HG02798 (cell line): ENCODE measurements at regions not wholly inside any gene's neighbourhood (a gene's known extent, or its start where the extent isn't known, plus 50 kb on each side); places are given as distances from the start of the nearest gene placed in this dataset.
"Not testable (repeated sequence)": the region's sequence is repeated elsewhere in the genome, so short reads cannot be mapped to it uniquely, and the experiment has no call there.

Experiments
- ATAC-seq: cut with Tn5 transposase; IDR thresholded peaks from one replicate; pipeline ENCODE4 v1.9.1; 2021; ENCODE audit warnings: mild to moderate bottlenecking; ENCODE audit not compliant: unreplicated experiment, poor library complexity

GRCh38 chr12:19659086-19659485 is 219.8 kb downstream of the AEBP2 start:
- ATAC-seq = no peak

DNA sequence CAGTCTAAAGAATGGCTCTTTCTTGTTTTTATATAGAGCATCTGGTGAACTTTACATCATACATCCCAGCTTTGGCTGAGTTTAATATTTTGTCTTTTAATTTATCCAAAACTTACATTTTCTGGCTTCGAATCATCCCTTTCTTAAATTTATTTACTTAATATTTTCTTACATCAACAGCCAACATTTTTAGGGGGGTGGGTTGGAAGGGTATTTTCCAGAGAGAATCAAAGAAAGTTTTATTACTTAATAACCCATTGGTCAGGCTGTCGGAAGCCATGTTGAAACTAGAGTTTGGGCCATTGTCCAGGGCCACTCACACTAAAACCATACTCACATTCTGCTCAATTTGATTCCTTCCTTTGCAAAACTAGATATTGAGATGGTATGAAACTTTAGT is 220.2 kb downstream of the AEBP2 start:
- no peak for ATAC-seq

DNA sequence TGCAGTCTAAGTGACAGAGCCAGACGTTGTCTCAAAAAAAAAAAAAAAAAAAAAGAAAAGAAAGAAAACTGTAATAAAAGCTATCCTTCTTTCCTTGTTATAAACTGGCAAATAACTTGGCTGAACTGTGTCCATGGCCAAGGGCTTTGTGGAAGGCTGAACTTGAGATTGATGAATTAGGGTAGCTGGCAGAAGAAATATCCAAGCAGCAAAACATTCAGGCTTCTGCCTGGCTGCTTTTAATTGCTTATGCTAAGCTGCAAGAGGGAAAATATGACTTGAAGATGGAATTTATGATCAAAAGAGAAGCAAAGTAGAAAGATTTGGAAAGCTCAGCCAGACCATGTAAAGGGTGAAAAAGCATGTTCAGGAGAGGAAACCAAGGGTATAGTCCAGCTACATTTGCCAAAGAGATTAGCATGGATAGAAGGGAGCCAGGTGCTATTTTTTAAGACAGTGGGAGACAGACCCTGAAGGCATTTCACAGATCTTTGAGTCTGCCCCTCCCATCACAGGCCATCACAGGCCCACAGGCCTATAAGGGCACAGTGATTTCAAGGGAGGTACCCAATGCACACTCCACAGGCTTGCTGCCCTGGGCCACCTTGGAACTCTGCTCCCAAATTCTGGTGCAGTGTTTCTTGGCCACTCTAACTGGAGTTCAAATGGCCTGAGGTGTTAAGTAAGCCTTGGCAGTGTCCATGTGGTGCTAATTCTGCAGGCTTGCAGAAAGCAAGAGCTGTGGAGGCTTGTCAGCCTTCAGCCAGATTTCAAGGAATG is 226.0 kb downstream of the AEBP2 start:
- ATAC-seq = no peak

GRCh38 chr12:19666070-19666469 is 226.8 kb downstream of the AEBP2 start:
- no peak for ATAC-seq

DNA sequence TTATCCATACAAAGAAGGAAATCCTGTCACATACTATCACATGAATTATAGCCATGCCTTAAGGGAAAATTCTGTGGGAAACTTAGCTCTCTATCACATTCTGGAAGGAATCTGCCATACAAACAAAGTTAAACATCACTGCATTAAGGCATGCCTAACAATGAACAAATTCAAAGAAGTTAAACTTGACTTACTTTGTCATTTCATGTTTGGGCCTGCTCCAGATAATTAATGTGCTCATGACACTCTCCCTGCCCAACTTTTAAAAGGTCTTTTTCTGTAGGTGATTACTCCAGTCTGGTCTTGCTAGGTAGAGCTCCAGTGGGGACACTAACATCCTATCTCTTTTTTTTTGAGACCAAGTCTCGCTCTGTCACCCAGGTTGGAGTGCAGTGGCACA is 230.5 kb downstream of the AEBP2 start:
- ATAC-seq = no peak

DNA sequence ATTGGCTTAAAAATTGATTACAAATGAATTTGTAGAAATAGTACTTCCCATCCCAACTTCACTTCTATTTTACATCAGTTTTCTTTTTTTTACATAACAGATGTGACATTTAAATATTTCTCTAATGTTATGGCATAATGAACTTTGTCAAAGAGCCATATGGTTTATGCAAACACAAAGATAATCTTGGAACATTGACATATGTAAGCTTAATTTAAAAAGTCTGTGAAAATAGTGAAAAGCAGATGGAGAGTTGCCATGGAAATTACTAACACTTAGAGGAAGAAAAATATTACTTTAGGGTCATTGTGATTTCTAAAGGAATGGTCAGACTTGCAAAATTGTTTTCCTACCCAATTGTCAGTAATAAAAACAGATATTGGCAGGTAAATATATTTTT is 232.4 kb downstream of the AEBP2 start:
- no peak for ATAC-seq

GRCh38 chr12:19674437-19674836 is 235.1 kb downstream of the AEBP2 start:
- no peak for ATAC-seq

- peak; percentile 69 for ATAC-seq
Measured at GRCh38 chr12:19675361-19675760, 236.1 kb downstream of the AEBP2 start.

- ATAC-seq = not testable (repeated sequence)
Measured at GRCh38 chr12:19678501-19678900, 239.2 kb downstream of the AEBP2 start.

GRCh38 chr12:19681007-19681406 is 241.7 kb downstream of the AEBP2 start:
- ATAC-seq = no peak

GRCh38 chr12:19683178-19683927 is 244.1 kb downstream of the AEBP2 start:
- no peak for ATAC-seq

DNA sequence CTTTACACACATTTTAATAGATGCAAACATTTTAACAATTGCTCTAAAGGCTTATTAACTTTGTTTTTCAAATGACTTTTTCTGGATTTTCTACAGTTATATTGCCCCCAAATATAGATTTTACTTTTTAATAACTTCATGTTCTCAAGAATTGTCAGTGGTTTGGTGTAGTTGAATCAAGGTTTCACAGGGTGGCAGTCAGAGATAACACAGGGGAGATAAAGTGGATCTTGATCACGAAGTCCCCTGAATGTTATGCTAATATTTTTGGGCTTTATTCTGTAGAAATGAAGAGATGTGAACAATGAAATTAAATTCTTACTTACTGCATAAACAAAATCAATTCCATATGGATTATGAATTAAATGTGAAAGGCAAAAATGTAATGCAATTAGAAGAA is 248.1 kb downstream of the AEBP2 start:
- no peak for ATAC-seq

DNA sequence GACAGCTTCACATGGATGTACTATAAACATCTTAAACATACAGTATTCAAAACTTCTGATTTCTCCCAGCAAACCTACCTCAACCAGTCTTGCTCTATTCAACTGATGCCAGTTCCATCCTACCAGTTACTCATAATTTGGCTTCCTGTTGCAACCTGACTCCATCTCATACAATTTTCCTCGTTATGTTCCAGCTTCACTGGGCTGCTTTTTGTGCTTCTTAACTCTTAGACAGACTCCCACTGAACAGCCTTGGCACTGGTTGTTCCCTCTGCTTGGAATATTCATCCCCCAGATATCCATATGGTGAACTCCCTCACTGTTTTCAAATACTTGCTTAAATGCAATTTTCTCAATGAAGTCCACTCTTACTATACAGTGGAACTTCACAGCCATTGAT is 249.2 kb downstream of the AEBP2 start:
- ATAC-seq = no peak

- ATAC-seq = no peak
Measured at GRCh38 chr12:19689226-19689625, 249.9 kb downstream of the AEBP2 start.

- no peak for ATAC-seq
Measured at GRCh38 chr12:19689801-19690472, 250.6 kb downstream of the AEBP2 start.

DNA sequence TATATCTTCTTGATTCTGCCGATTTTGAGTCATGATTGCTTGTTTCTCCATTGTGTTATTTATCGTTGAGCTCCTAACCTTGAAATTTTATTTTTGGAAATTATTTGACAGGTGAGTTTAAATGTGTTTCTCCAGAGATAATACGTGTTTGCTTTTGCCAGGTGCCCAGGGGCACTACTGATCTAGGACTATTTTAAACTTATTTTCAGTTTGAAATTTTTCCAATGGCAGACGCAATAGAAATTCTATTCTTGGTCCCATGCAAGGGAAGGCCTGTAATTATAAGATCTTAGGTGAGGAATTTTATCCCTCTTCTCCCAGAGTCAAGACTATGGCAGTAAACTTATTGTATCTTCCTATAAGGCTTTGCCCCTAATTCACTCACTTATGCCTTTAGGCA is 252.8 kb downstream of the AEBP2 start:
- ATAC-seq = no peak

GRCh38 chr12:19692566-19692965 is 253.3 kb downstream of the AEBP2 start:
- ATAC-seq = no peak

DNA sequence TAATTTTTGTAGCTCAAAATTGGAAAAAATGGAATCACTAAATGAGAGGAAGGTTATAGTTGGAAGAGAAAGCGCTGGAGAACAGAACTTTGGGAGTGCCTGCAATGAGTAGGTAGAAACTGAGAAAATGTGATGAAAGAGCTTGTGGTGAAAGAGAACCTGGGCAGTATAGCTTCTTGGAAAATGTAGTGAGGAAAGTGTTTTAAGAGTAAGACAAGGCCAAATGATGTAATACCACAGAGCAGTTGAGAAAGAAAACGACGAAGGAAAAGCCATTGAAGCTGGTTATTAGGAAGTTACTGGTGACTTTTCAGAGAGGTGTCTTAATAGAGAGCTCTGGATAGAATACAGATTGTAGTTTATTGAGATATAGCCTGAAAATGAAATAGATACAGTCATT is 255.3 kb downstream of the AEBP2 start:
- no peak for ATAC-seq

DNA sequence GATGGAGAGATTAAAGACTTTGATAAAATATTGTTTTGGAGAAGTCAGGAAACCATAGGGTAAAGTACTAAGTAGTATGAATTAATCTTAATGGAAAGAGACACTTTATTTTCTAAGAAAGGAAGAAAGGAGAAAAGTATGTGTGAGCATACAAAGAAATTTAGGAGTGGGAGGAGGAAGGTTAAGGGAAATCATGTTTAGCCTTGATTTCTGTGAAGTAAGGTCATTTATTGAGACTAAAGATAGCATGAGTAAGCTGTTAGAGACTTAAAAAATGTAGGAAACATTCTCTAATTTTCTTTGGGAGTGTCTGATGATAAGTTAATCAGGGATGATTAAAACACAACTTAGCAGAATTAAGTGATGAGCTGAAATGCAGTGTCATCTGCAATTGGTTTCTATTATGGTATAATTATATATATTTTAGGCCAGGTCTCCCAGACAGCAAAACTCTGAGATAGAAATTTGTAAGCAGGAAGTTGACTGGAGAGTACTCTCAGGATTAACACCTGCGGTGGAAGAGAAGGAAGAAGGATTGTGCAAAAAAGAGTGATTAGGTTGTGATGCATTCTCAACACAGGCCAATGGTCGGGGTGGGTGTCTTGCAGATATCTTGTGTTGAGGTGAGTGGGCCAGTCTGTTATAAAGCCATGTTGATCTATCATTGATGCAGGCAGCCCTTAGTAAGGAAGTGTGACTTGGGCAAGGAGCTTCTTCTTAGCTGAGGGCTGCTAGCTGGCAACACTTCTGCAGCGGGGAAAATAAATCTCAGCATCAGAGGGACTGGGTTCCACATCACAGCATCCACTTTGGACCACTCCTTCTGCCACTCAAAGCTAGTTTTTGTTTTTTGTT is 256.2 kb downstream of the AEBP2 start:
- ATAC-seq = no peak

- ATAC-seq = no peak
Measured at GRCh38 chr12:19700969-19701368, 261.7 kb downstream of the AEBP2 start.
